GM12874 (cell line): ENCODE measurements at regions not wholly inside any gene's neighbourhood (a gene's known extent, or its start where the extent isn't known, plus 50 kb on each side); places are given as distances from the start of the nearest gene placed in this dataset.

Experiments
- TF ChIP-seq, protein P1 (sequence below): IDR thresholded peaks from 2 replicates; pipeline ENCODE4 v1.5.1; 2011; ENCODE audit warnings: low read depth, mild to moderate bottlenecking, control low read depth, low read length, moderate library complexity; ENCODE audit not compliant: insufficient read depth

DNA sequence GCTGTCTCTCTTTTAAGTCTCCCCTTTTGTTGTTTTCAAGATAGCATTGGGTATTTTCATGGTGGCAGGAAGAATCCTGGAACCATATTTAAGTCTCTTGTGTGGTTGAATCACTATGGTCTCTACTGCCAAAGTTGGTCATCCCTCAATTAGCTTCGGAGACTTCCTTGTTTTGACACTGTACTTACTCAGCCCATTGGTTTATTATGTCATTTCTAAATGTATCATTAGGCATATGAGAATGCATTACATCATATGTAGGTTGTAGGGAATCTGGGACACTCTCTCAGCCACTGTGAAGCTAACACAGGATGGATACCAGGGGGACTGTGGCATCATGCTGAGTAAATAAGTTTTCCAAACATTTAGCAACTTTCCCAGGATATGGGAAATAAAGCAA lies 211.8 kb downstream of the DTHD1 start:
- TF ChIP-seq, protein P1, sequence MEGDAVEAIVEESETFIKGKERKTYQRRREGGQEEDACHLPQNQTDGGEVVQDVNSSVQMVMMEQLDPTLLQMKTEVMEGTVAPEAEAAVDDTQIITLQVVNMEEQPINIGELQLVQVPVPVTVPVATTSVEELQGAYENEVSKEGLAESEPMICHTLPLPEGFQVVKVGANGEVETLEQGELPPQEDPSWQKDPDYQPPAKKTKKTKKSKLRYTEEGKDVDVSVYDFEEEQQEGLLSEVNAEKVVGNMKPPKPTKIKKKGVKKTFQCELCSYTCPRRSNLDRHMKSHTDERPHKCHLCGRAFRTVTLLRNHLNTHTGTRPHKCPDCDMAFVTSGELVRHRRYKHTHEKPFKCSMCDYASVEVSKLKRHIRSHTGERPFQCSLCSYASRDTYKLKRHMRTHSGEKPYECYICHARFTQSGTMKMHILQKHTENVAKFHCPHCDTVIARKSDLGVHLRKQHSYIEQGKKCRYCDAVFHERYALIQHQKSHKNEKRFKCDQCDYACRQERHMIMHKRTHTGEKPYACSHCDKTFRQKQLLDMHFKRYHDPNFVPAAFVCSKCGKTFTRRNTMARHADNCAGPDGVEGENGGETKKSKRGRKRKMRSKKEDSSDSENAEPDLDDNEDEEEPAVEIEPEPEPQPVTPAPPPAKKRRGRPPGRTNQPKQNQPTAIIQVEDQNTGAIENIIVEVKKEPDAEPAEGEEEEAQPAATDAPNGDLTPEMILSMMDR, result no peak

DNA sequence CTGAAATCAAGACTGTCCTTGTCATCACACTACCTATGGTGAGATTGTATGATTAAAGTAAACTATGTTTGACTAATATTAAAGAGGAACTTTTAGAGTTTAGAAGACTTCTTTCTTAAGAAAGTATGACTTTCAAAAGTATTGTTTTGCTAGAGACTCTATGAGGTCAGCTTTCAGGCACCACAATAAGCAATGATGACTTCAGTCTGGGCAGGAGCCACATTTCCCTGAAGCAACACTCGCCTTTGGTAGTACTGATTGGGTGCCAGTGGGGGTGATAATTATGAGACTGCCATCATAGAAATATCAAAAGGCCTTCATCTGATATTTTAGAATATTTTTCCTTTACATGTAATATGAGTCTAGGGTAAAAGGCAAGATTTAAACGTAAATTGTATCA lies 212.6 kb downstream of the DTHD1 start:
- TF ChIP-seq, protein P1, result no peak

DNA sequence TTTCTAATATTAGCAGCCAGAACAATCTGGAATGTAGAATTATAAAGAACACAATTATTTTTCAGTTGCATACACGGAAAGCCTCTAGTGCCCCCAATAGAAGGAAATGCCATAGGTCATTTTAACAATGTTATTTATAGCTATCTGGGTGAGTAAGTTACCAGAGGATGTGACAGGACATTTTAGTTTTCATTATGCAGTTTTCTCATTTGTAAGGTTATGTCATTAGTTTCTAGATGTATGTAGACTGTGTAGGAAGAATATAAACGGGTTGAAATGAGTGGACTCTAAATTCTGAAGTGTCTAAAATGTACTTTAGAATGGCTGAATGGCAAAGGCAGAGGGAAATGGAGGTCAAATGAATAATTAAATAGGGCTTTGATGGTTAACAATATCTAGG lies 213.3 kb downstream of the DTHD1 start:
- TF ChIP-seq, protein P1, result no peak

DNA sequence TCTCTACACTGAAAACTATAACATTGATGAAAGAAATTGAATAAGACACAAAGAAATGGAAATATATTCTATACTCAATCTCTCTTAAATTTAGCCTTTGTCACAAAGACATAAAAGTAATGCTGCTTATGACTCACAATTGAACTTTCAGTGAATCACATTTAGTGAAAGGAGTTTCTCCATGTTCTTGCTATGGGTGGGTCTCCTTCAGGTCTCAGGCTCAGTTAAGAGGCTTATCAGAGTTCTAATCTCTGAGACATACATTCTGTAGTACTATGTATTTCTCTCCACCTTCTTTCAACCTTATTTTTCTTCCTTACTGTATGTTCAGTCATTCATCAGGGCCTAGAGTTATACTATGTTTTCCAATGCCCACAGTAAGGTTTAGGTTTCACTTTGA lies 220.9 kb downstream of the DTHD1 start:
- TF ChIP-seq, protein P1, result no peak

DNA sequence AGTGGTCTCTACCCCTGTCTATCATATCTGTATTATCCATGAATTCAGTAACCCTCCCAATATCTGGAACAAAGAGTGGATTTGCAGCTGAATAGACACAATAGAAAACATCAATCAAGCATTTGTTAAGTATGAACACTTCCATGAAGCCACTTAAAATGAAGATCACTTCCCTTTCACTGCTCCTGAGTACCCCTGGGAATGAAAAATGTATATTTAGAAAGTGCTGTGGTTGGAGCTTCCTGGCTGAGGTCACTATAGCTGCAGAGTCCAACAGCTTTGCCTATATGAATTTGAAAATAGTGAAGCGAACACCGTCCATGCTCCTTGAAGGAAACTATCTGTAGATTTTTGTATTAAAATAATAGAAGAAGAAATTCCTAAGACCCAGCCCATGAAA lies 227.0 kb downstream of the DTHD1 start:
- TF ChIP-seq, protein P1, result no peak

DNA sequence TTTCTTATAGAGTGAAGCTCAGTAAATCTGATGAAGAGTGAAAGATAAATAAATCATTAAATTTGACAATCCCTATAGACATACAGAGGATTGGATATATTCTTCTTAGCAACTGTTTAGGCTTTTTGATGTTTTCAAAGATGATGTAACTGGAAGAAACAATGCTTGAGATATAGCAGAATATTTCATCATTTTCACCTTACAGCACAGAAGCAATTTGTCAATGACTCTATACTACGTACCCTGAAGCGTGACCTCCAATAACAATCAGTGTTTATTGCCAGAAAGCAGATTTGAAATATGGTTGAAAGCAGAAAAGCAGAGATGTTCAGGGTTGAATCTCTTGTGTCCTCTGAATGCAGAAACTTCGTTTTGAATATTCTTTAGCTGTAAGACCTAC lies 228.4 kb downstream of the DTHD1 start:
- TF ChIP-seq, protein P1, result no peak

DNA sequence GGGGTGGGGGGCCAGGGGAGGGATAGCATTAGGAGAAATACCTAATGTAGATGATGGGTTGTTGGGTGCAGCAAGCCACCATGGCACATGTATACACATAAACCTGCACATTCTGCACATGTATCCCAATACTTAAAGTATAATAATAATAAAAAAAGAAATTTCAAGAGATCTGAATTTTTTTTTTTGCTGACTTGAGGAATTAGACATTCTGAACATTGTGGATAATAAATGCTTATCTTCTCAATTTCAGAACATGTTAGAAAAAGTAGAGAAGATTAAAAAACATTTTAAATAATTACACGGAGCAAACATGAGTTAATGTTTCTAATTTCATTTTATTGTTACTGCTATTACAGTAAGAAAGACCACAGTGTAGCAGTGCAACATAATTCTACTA lies 230.4 kb downstream of the DTHD1 start:
- TF ChIP-seq, protein P1, result no peak

DNA sequence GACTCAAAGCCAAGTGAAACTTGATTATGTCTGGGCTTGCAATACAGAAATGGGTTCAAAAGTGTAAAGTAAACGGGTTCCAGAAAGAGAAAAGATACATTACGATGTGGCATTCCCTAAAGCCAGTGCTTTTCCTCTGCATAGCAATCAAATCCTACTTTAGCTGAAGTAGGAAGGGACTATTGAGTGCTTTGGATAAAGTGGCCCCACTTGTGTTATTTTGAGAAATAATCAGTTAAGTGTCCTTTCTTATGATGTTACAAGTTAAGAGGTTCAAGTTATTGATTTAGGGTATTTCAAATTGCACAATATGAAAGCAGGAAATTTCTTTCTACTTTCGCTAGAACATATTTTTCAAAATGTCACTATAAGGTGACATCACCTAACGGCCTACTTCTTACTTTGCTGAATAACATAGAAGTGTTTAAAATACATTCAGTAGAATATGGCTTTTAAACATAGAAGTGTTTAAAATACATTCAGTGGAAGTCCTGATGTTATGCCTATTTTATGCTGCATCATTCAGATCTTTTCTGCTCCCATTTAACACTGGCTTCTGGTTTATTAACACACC lies 235.2 kb downstream of the DTHD1 start:
- TF ChIP-seq, protein P1, result no peak
